Epithelial cell of proximal tubule (primary cell): ENCODE measurements at regions not wholly inside any gene's neighbourhood (a gene's known extent, or its start where the extent isn't known, plus 50 kb on each side); places are given as distances from the start of the nearest gene placed in this dataset.
"Not testable (repeated sequence)": the region's sequence is repeated elsewhere in the genome, so short reads cannot be mapped to it uniquely, and the experiment has no call there.

Experiments used
- DNase-seq: peaks from one replicate; pipeline ENCODE4 v3.0.0-alpha.2; 2011; ENCODE audit warnings: low read depth
- H3K4me3 ChIP-seq: 2 replicates; pipeline ENCODE4 v1.5.1; 2011; ENCODE audit warnings: low read depth, mild to moderate bottlenecking, low read length
- CTCF ChIP-seq: conservative IDR thresholded peaks from 2 replicates; pipeline ENCODE4 v1.5.1; 2012; ENCODE audit warnings: low read depth, mild to moderate bottlenecking, low read length

- no peak overlapping the region for H3K4me3 ChIP-seq
- TF ChIP-seq CTCF: no peak
- no peak for DNase-seq
Observed at GRCh38 chr10:118971876-118972275, 57.6 kb upstream of the NANOS1 start.

GRCh38 chr10:118973744-118974143 is 55.8 kb upstream of the NANOS1 start:
- TF ChIP-seq CTCF: no peak

GRCh38 chr10:118974951-118975350 is 54.6 kb upstream of the NANOS1 start:
- TF ChIP-seq CTCF: no peak
- no peak for DNase-seq
- no peak overlapping the region for H3K4me3 ChIP-seq

More at GRCh38 chr10:118973744-118974143, 55.8 kb upstream of the NANOS1 start:
- DNase-seq: no peak
- no peak overlapping the region for H3K4me3 ChIP-seq

- DNase-seq: not testable (repeated sequence)
Observed at GRCh38 chr10:118976219-118976618, 53.3 kb upstream of the NANOS1 start.

GRCh38 chr10:118977022-118977599 is 52.4 kb upstream of the NANOS1 start:
- no peak for DNase-seq
- no peak for TF ChIP-seq CTCF
- H3K4me3 ChIP-seq: no peak overlapping the region

More at GRCh38 chr10:118976219-118976618, 53.3 kb upstream of the NANOS1 start:
- not testable (repeated sequence) for H3K4me3 ChIP-seq

GRCh38 chr10:118977835-118978234 is 51.7 kb upstream of the NANOS1 start:
- no peak overlapping the region for H3K4me3 ChIP-seq
- TF ChIP-seq CTCF: no peak
- DNase-seq: no peak

GRCh38 chr10:118978316-118978997 is 51.1 kb upstream of the NANOS1 start:
- no peak overlapping the region for H3K4me3 ChIP-seq
- TF ChIP-seq CTCF: no peak
- no peak for DNase-seq
